HG03460 (cell line): ENCODE measurements at regions not wholly inside any gene's neighbourhood (a gene's known extent, or its start where the extent isn't known, plus 50 kb on each side); places are given as distances from the start of the nearest gene placed in this dataset.
A peak's percentile ranks its signal among the peaks of the same experiment; 100 is the strongest.

ENCODE experiments used
- ATAC-seq: cut with Tn5 transposase; IDR thresholded peaks from one replicate; pipeline ENCODE4 v1.9.1; 2021; ENCODE audit not compliant: unreplicated experiment

- no peak for ATAC-seq
These were observed 134.7 kb upstream of the VEPH1 start for GRCh38 chr3:157637866-157638265.

- ATAC-seq, result no peak
These were observed 130.0 kb upstream of the VEPH1 start for GRCh38 chr3:157633241-157633640.

- ATAC-seq, result no peak
These were observed 128.9 kb upstream of the VEPH1 start for GRCh38 chr3:157632075-157632474.

GRCh38 chr3:157631478-157631877 is 128.3 kb upstream of the VEPH1 start:
- no peak for ATAC-seq

GRCh38 chr3:157626817-157627216 is 123.6 kb upstream of the VEPH1 start:
- ATAC-seq, result no peak

GRCh38 chr3:157624801-157625200 is 121.6 kb upstream of the VEPH1 start:
- ATAC-seq, result no peak

- no peak for ATAC-seq
These were observed 115.7 kb upstream of the VEPH1 start for GRCh38 chr3:157618886-157619285.

- ATAC-seq, result peak; percentile 74
These were observed 115.0 kb upstream of the VEPH1 start for GRCh38 chr3:157618075-157618760.

- ATAC-seq, result no peak
These were observed 111.7 kb upstream of the VEPH1 start for GRCh38 chr3:157614896-157615295.

GRCh38 chr3:157611536-157612076 is 108.4 kb upstream of the VEPH1 start:
- no peak for ATAC-seq

GRCh38 chr3:157610876-157611535 is 107.8 kb upstream of the VEPH1 start:
- ATAC-seq, result no peak

- no peak for ATAC-seq
These were observed 104.7 kb upstream of the VEPH1 start for GRCh38 chr3:157607826-157608405.

GRCh38 chr3:157606852-157607197 is 103.6 kb upstream of the VEPH1 start:
- ATAC-seq, result no peak

- peak; percentile 96 for ATAC-seq
These were observed 103.0 kb upstream of the VEPH1 start for GRCh38 chr3:157606011-157606851.

GRCh38 chr3:157605356-157605755 is 102.1 kb upstream of the VEPH1 start:
- no peak for ATAC-seq

GRCh38 chr3:157602424-157602823 is 99.2 kb upstream of the VEPH1 start:
- ATAC-seq, result no peak

GRCh38 chr3:157595259-157595658 is 92.0 kb upstream of the VEPH1 start:
- no peak for ATAC-seq

GRCh38 chr3:157594413-157594812 is 91.2 kb upstream of the VEPH1 start:
- ATAC-seq, result no peak

GRCh38 chr3:157592769-157593168 is 89.6 kb upstream of the VEPH1 start:
- no peak for ATAC-seq

GRCh38 chr3:157590273-157590672 is 87.1 kb upstream of the VEPH1 start:
- ATAC-seq, result no peak

GRCh38 chr3:157589211-157589610 is 86.0 kb upstream of the VEPH1 start:
- ATAC-seq, result no peak
